ENCODE measurements at regions not wholly inside any gene's neighbourhood (a gene's known extent, or its start where the extent isn't known, plus 50 kb on each side); places are given as distances from the start of the nearest gene placed in this dataset.

GRCh38 chr4:130203571-130203970 lies 1107.6 kb downstream of the C4orf33 start:
- TF ChIP-seq CTCF (IDR thresholded peaks at IDR 0.05) (no peak), POLR2AphosphoS5 (IDR thresholded peaks at IDR 0.05) (no peak), POLR2A (IDR thresholded peaks at IDR 0.05) (no peak), EP300 (IDR thresholded peaks at IDR 0.05) (no peak)

Measured in gastroesophageal sphincter (tissue), 3 donors.